Esophagus squamous epithelium (tissue), 5 donors: ENCODE measurements at regions not wholly inside any gene's neighbourhood (a gene's known extent, or its start where the extent isn't known, plus 50 kb on each side); places are given as distances from the start of the nearest gene placed in this dataset.
"Not testable (repeated sequence)": the region's sequence is repeated elsewhere in the genome, so short reads cannot be mapped to it uniquely, and the experiment has no call there.

Experiments used
- DNase-seq: peaks from one replicate; lab custom pipeline; 2025; lab: John Stamatoyannopoulos, UW
- H3K27ac ChIP-seq, 4 donors: fragments of 200-600 bp; sonication (generic); one replicate each; pipeline ENCODE4 v1.5.1; 2016 to 2019; ENCODE audit warnings: mild to moderate bottlenecking in 1 of 4
- H3K27me3 ChIP-seq, 4 donors: fragments of 200-600 bp; sonication (generic); 1 replicate in 3 of 4; 2 replicates in 1 of 4; pipeline versions ENCODE4 v1.5.1 to v1.6.0; 2017 to 2021; ENCODE audit warnings: antibody characterized with exemption in 1 of 4
- H3K36me3 ChIP-seq, 3 donors: fragments of 200-600 bp; sonication (generic); one replicate each; pipeline ENCODE4 v1.5.1; 2016 to 2019
- H3K4me1 ChIP-seq, 3 donors: fragments of 200-600 bp; sonication (generic); one replicate each; pipeline ENCODE4 v1.5.1; 2017 to 2019
- H3K4me3 ChIP-seq, 4 donors: fragments of 200-600 bp; sonication (generic); 1 replicate in 3 of 4; 2 replicates in 1 of 4; pipeline ENCODE4 v1.5.1; 2016 to 2019; ENCODE audit warnings: mild to moderate bottlenecking in 2 of 4, moderate library complexity in 1 of 4
- H3K9me3 ChIP-seq, 3 donors: fragments of 200-600 bp; sonication (generic); one replicate each; pipeline ENCODE4 v1.5.1; 2016 to 2019
- POLR2A ChIP-seq, 4 donors: fragments of 450-650 bp; IDR thresholded peaks; one replicate each; pipeline ENCODE4 v1.6.1; 2017; ENCODE audit warnings: antibody characterized with exemption in 4 of 4, mild to moderate bottlenecking in 4 of 4, moderate library complexity in 3 of 4
- WGBS, 2 donors: methylation state at CpG; one replicate each; pipeline ENCODE4 v1.1.5; 2018; 5-methylcytosine and 5-hydroxymethylcytosine counted together
- intact Hi-C: fragments of 100-400 bp; cut with DNase I; formaldehyde crosslinking; loops from one replicate; pipeline ENCODE4 v1.15.0; 2022
- TF ChIP-seq, protein P1 (sequence below), 6 experiments: fragments of 450-650 bp in 4 of 6; fragments of 200-600 bp in 2 of 6; sonication (generic) in 2 of 6; IDR thresholded peaks; one replicate each; pipeline ENCODE4 v1.5.1; 2016 to 2019; ENCODE audit warnings: antibody characterized with exemption in 6 of 6, mild to moderate bottlenecking in 4 of 6, moderate library complexity in 4 of 6
- donor health status: DM: yes; HTN: yes; CAD: no.

DNA sequence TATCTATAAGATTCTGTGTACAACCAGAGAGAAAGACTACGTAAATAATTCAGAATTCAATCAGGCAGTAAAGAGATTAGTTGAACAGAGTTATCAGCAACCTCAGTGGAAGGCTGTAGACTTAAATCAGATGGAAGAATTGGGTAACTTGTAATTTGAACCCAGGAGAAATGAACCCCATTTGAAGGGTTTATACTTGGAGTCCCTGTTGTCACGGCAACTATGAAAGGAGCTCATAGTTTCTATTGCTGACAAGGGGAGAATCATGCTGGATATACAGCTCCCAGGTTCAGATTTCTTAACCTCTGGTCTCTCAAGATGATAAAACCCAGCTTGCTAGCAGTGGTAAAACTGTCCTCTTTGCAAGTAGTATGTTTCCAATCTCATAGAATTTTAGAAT lies 54.4 kb upstream of the BMP4 start:
- DNase-seq: no peak
- no peaks in the 10 kb centered on the region for H3K27me3 ChIP-seq
- H3K36me3 ChIP-seq: no peaks in the 10 kb centered on the region
- no peak for TF ChIP-seq POLR2A (IDR thresholded peaks at IDR 0.05)
- TF ChIP-seq, protein P1, sequence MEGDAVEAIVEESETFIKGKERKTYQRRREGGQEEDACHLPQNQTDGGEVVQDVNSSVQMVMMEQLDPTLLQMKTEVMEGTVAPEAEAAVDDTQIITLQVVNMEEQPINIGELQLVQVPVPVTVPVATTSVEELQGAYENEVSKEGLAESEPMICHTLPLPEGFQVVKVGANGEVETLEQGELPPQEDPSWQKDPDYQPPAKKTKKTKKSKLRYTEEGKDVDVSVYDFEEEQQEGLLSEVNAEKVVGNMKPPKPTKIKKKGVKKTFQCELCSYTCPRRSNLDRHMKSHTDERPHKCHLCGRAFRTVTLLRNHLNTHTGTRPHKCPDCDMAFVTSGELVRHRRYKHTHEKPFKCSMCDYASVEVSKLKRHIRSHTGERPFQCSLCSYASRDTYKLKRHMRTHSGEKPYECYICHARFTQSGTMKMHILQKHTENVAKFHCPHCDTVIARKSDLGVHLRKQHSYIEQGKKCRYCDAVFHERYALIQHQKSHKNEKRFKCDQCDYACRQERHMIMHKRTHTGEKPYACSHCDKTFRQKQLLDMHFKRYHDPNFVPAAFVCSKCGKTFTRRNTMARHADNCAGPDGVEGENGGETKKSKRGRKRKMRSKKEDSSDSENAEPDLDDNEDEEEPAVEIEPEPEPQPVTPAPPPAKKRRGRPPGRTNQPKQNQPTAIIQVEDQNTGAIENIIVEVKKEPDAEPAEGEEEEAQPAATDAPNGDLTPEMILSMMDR (IDR thresholded peaks at IDR 0.05): no peak
- intact Hi-C loops: no loop called here
- 73 to 86% methylated on average over 2 of the region's 2 CpGs for WGBS, 2 donors
- H3K9me3 ChIP-seq: no peaks in the 10 kb centered on the region
- H3K27ac ChIP-seq: no peak overlapping the region
- no peaks in the 10 kb centered on the region for H3K4me1 ChIP-seq
- H3K4me3 ChIP-seq: no peak overlapping the region

DNA sequence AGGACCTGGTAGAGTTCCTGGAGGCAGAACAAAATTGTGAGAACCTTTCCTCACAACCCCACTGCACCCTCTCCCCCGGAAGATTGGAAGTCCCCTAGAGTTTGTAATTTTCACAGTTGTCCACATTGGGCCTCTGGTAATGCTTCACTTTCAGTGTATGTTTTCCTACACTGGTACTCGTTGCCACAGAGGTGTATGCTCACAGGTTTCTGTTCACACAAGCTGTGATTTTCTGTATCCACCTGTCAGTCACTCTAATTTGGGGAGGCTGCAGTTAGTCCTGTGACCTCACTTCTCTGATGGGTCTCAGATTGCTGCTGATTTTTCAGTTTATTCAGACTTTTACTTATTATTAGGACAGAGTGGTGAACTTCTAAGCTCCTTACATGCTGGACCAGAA lies 66.4 kb upstream of the BMP4 start:
- Histone ChIP-seq H3K4me1 (no peaks in the 10 kb centered on the region), H3K27me3 (no peaks in the 10 kb centered on the region), H3K27ac (no peak overlapping the region), H3K9me3 (no peaks in the 10 kb centered on the region), H3K4me3 (no peak overlapping the region), H3K36me3 (no peaks in the 10 kb centered on the region)
- no peak for DNase-seq
- TF ChIP-seq POLR2A (IDR thresholded peaks at IDR 0.05): no peak
- TF ChIP-seq, protein P1 (IDR thresholded peaks at IDR 0.05): no peak
- 57 to 62% methylated on average over 2 of the region's 2 CpGs for WGBS, 2 donors
- intact Hi-C loops: no loop called here

DNA sequence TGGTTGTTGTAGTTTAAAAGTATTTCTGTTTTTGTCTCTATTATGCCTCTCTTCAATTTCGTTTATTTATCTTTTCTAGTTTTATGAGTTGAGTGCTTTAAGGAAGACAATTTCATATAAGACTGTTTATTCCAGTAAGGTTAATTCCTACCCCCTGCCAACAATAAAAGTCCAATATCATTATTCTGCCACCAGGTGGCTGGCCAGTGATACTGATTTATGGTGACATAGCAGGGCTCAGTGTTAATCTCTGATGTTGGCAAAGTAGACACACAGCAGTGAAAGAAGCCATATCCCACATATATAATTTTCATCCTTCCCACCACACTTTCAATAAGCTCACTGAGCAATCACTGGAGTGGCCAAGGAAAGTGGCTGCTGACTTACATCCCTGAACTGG lies 69.0 kb upstream of the BMP4 start:
- no peak for DNase-seq
- intact Hi-C loops: no loop called here
- Histone ChIP-seq H3K9me3 (no peaks in the 10 kb centered on the region), H3K36me3 (no peaks in the 10 kb centered on the region), H3K4me3 (no peak overlapping the region), H3K27me3 (no peaks in the 10 kb centered on the region), H3K4me1 (no peaks in the 10 kb centered on the region), H3K27ac (no peak overlapping the region)
- TF ChIP-seq, protein P1 (IDR thresholded peaks at IDR 0.05): peak in 5 of 6 experiments; percentile 18 to 67 (median 26)
- no peak for TF ChIP-seq POLR2A (IDR thresholded peaks at IDR 0.05)
- 50 to 68% methylated on average over 1 of the region's 1 CpG for WGBS, 2 donors

DNA sequence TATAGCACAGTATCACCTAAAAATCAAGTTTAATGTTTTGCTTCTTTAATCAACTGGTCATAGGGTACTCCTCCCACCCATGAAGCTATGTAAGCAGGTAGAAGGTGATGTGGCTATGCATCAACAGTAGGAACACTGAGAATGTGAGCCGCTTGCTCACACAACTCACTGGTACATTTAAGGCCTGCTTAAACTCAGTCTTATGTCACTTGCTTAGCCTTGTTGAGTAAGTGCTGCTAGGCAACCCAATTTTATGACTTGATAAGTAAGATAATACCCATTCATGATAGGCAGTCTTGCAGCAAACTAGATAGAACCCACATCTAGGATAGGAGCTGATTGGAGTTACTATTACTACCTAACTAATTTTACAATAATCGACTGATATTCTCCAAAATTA lies 70.0 kb upstream of the BMP4 start:
- intact Hi-C loops: no loop called here
- H3K4me1 ChIP-seq: no peaks in the 10 kb centered on the region
- H3K9me3 ChIP-seq: no peaks in the 10 kb centered on the region
- DNase-seq: no peak
- no peak overlapping the region for H3K4me3 ChIP-seq
- H3K27me3 ChIP-seq: no peaks in the 10 kb centered on the region
- no peak overlapping the region for H3K27ac ChIP-seq
- 78 to 84% methylated on average over 2 of the region's 2 CpGs for whole genome bisulfite sequencing, 2 donors
- H3K36me3 ChIP-seq: no peaks in the 10 kb centered on the region
- TF ChIP-seq POLR2A (IDR thresholded peaks at IDR 0.05): no peak
- TF ChIP-seq, protein P1 (IDR thresholded peaks at IDR 0.05): no peak

DNA sequence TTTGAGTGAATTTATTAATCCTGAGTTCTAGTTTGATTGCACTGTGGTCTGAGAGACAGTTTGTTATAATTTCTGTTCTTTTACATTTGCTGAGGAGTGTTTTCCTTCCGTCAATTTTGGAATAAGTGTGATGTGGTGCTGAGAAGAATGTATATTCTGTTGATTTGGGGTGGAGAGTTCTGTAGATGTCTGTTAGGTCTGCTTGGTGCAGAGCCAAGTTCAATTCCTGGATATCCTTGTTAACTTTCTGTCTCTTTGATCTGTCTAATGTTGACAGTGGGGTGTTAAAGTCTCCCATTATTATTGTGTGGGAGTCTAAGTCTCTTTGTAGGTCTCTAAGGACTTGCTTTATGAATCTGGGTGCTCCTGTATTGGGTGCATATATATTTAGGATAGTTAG lies 74.4 kb upstream of the BMP4 start:
- H3K36me3 ChIP-seq, H3K4me3 ChIP-seq, intact Hi-C loops, H3K27ac ChIP-seq, H3K27me3 ChIP-seq, DNase-seq, H3K4me1 ChIP-seq: not testable (repeated sequence)
- peaks cover 0 to 20% (median 0%) of the 10 kb centered on the region in 3 donors for H3K9me3 ChIP-seq
- WGBS, 2 donors: 71 to 80% methylated on average over 1 of the region's 1 CpG

DNA sequence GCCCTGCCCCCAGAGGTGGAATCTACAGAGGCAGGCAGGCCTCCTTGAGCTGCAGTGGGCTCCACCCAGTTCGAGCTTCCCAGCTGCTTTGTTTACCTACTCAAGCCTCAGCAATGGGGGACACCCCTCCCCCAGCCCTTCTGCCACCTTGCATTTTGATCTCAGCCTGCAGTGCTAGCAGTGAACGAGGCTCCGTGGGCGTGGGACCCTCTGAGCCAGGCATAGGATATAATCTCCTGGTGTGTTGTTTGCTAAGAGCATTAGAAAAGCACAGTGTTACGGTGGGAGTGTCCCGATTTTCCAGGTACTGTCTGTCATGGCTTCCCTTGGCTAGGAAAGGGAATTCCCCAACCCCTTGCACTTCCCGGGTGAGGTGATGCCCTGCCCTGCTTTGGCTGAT lies 76.7 kb upstream of the BMP4 start:
- DNase-seq, intact Hi-C loops, H3K4me1 ChIP-seq, H3K36me3 ChIP-seq, H3K27me3 ChIP-seq, H3K27ac ChIP-seq, H3K4me3 ChIP-seq: not testable (repeated sequence)
- peaks cover 0 to 21% (median 0%) of the 10 kb centered on the region in 3 donors for H3K9me3 ChIP-seq
- 85 to 94% methylated on average over 3 to 7 of the region's 7 CpGs for WGBS, 2 donors
